Brain microvascular endothelial cell (primary cell): ENCODE measurements at regions not wholly inside any gene's neighbourhood (a gene's known extent, or its start where the extent isn't known, plus 50 kb on each side); places are given as distances from the start of the nearest gene placed in this dataset.
A peak's percentile ranks its signal among the peaks of the same experiment; 100 is the strongest.
"Not testable (repeated sequence)": the region's sequence is repeated elsewhere in the genome, so short reads cannot be mapped to it uniquely, and the experiment has no call there.

Source experiments
- DNase-seq: peaks from one replicate; pipeline ENCODE4 v3.0.0-alpha.2; 2020
- H3K27ac ChIP-seq: fragments of 250-450 bp; sonication (Bioruptor Pico); 2 replicates; pipeline ENCODE4 v1.5.1; 2020; ENCODE audit warnings: mild to moderate bottlenecking, moderate library complexity
- H3K27me3 ChIP-seq: fragments of 250-450 bp; sonication (Bioruptor Pico); replicated peaks from 2 replicates; pipeline ENCODE4 v1.5.1; 2020; ENCODE audit warnings: mild to moderate bottlenecking
- H3K36me3 ChIP-seq: fragments of 250-450 bp; sonication (Bioruptor Pico); replicated peaks from 2 replicates; pipeline ENCODE4 v1.5.1; 2020; ENCODE audit warnings: mild to moderate bottlenecking
- H3K4me3 ChIP-seq: 2 replicates; pipeline ENCODE4 v1.5.1; 2011; ENCODE audit warnings: low read depth, mild to moderate bottlenecking, control low read depth, low read length, moderate library complexity
- in situ Hi-C: cut with HindIII; loops from 2 replicates; pipeline ENCODE4 v1.10.0; 2017; ENCODE audit warnings: low sequenced_read_pairs, low pct_ligation_motif_present
- TF ChIP-seq, protein P1 (sequence below): IDR thresholded peaks from 2 replicates; pipeline ENCODE4 v1.5.1; 2011; ENCODE audit warnings: low read depth, mild to moderate bottlenecking, moderate library complexity, low read length, control low read depth, inconsistent platforms; ENCODE audit errors: missing control alignments

GRCh38 chr1:199029401-199029800, 390.6 kb downstream of the PTPRC start:
- DNase-seq = peak; percentile 67
- H3K36me3 ChIP-seq = no peaks in the 10 kb centered on the region
- peak overlapping the region; percentile 41 for H3K27ac ChIP-seq
- in situ Hi-C loops = no loop called here
- TF ChIP-seq, protein P1, sequence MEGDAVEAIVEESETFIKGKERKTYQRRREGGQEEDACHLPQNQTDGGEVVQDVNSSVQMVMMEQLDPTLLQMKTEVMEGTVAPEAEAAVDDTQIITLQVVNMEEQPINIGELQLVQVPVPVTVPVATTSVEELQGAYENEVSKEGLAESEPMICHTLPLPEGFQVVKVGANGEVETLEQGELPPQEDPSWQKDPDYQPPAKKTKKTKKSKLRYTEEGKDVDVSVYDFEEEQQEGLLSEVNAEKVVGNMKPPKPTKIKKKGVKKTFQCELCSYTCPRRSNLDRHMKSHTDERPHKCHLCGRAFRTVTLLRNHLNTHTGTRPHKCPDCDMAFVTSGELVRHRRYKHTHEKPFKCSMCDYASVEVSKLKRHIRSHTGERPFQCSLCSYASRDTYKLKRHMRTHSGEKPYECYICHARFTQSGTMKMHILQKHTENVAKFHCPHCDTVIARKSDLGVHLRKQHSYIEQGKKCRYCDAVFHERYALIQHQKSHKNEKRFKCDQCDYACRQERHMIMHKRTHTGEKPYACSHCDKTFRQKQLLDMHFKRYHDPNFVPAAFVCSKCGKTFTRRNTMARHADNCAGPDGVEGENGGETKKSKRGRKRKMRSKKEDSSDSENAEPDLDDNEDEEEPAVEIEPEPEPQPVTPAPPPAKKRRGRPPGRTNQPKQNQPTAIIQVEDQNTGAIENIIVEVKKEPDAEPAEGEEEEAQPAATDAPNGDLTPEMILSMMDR = no peak
- no peak overlapping the region for H3K4me3 ChIP-seq
- H3K27me3 ChIP-seq = no peaks in the 10 kb centered on the region

DNA sequence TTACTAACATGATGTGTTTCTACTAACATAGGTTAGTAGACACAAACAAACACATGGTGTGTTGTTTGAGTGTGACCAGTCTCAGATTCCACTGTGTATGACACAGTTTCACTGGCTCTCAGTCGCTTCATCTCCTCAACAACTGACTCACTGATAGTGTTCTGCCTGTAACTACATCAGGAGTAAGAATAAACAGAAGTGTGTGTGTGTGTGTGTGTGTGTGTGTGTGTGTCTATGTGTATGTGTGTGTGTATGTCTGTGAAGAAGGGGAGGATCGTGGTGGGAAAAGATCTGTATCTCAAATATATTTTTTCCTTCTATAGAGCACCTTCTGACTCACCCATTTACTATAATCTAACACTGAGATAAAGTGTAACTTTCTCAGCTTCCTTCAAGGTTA, 391.0 kb downstream of the PTPRC start:
- Histone ChIP-seq H3K36me3 (no peaks in the 10 kb centered on the region), H3K27ac (peak overlapping the region; percentile 41), H3K27me3 (no peaks in the 10 kb centered on the region), H3K4me3 (no peak overlapping the region)
- in situ Hi-C loops = no loop called here
- peak; percentile 87 for DNase-seq
- TF ChIP-seq, protein P1 = no peak

GRCh38 chr1:199030541-199030940, 391.7 kb downstream of the PTPRC start:
- DNase-seq, H3K4me3 ChIP-seq, H3K27ac ChIP-seq, H3K27me3 ChIP-seq, in situ Hi-C loops, H3K36me3 ChIP-seq: not testable (repeated sequence)

GRCh38 chr1:199031170-199031569, 392.3 kb downstream of the PTPRC start:
- DNase-seq, H3K36me3 ChIP-seq, H3K27me3 ChIP-seq, H3K4me3 ChIP-seq, in situ Hi-C loops, H3K27ac ChIP-seq: not testable (repeated sequence)

GRCh38 chr1:199032479-199032878, 393.6 kb downstream of the PTPRC start:
- in situ Hi-C loops, H3K27ac ChIP-seq, H3K4me3 ChIP-seq, H3K27me3 ChIP-seq, DNase-seq, H3K36me3 ChIP-seq: not testable (repeated sequence)

DNA sequence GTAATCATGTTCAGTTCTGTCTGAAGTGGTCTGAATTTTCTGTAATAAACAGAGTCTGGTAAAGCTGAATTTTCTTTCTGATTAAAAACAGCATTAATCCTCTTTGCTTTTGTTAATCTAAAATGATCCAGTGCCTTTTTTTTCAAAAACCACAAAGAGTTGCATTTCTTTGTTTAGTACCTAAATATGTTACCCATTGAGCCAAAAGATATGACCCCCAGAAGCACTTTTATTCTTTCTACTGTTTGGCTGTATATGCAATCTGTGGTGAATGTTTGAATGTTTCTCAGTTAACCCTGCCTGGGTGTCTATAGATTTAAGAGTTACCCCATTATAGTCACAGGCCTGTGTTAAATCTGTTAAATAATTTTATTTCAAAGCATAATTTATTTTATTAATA, 394.8 kb downstream of the PTPRC start:
- no peak for DNase-seq
- Histone ChIP-seq H3K27me3 (no peaks in the 10 kb centered on the region), H3K4me3 (no peak overlapping the region), H3K36me3 (no peaks in the 10 kb centered on the region), H3K27ac (no peak overlapping the region)
- TF ChIP-seq, protein P1 = no peak
- in situ Hi-C loops = no loop called here

DNA sequence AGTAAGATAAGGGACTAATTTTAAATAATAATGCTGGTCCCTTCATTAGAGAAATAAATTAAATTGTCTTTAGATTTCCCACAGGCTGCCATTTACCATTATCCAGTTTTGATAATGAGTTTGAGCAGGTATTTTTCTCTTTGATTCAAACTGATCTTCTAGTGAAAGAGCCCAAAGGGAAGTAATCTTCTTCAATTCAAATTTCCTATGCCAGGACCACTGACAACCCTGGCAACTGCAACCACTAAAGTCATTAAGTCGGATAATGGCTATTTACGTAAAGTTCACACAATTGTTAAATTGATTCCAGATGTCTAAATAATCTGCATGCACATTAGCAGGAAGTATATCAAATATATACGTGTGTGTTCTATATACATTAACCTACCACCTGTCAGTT, 399.3 kb downstream of the PTPRC start:
- no peak overlapping the region for H3K4me3 ChIP-seq
- TF ChIP-seq, protein P1 = no peak
- H3K27ac ChIP-seq = no peak overlapping the region
- H3K27me3 ChIP-seq = no peaks in the 10 kb centered on the region
- no peak for DNase-seq
- in situ Hi-C loops = no loop called here
- H3K36me3 ChIP-seq = no peaks in the 10 kb centered on the region
